ENCODE measurements at regions not wholly inside any gene's neighbourhood (a gene's known extent, or its start where the extent isn't known, plus 50 kb on each side); places are given as distances from the start of the nearest gene placed in this dataset.
"Not testable (repeated sequence)": the region's sequence is repeated elsewhere in the genome, so short reads cannot be mapped to it uniquely, and the experiment has no call there.

DNA sequence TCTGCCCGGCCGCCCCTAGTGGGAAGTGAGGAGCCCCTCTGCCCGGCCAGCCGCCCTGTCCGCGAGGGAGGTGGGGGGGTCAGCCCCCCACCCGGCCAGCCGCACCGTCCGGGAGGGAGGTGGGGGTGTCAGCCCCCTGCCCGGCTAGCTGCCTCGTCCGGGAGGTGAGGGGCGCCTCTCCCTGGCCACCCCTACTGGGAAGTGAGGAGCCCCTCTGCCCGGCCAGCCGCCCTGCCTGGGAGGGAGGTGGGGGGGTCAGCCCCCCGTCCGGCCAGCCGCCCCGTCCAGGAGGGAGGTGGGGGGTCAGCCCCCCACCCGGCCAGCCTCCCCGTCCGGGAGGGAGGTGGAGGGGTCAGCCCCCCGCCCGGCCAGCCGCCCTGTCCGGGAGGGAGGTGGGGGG, 851.9 kb upstream of the DEFB115 start:
- H3K4me3 ChIP-seq; H3K27ac ChIP-seq; intact Hi-C loops (cut with DNase I; ENCODE audit: low total_unique reads); DNase-seq; H3K4me1 ChIP-seq; H3K27me3 ChIP-seq (replicated peaks in 1 of 7): not testable (repeated sequence)
- WGBS, 5 donors: 80 to 97% (median 91%) methylated on average over 2 to 27 of the region's 27 CpGs; no CpG with 5 or more reads in 1 of the 5 donors
- Histone ChIP-seq H3K9me3 (peaks cover 0 to 89% (median 60%) of the 10 kb centered on the region in 8 donors), H3K36me3 (peaks cover 0 to 53% (median 13%) of the 10 kb centered on the region in 6 donors)

DNA sequence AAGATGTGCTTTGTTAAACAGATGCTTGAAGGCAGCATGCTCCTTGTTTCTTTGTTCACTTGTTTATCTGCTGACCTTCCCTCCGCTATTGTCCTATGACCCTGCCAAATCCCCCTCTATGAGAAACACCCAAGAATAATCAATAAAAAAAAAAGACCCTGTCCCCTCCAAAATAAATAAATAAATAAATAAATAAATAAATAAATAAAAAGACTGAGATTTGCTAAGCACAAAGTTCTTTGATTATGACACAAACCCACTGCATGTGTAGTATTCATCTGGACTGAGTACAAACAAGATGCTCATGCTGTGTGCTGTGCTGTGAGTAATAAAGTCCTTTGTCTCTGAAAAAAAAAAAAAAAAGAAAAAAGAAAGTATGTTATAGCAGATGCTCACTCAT, 851.1 kb upstream of the DEFB115 start:
- H3K4me3 ChIP-seq; intact Hi-C loops (cut with DNase I; ENCODE audit: low total_unique reads); H3K27ac ChIP-seq; H3K4me1 ChIP-seq; DNase-seq; H3K27me3 ChIP-seq (replicated peaks in 1 of 7): not testable (repeated sequence)
- peaks cover 0 to 91% (median 63%) of the 10 kb centered on the region in 8 donors for H3K9me3 ChIP-seq
- WGBS, 5 donors: 0% methylated on average over 1 of the region's 1 CpG
- H3K36me3 ChIP-seq: peaks cover 0 to 46% (median 11%) of the 10 kb centered on the region in 6 donors

DNA sequence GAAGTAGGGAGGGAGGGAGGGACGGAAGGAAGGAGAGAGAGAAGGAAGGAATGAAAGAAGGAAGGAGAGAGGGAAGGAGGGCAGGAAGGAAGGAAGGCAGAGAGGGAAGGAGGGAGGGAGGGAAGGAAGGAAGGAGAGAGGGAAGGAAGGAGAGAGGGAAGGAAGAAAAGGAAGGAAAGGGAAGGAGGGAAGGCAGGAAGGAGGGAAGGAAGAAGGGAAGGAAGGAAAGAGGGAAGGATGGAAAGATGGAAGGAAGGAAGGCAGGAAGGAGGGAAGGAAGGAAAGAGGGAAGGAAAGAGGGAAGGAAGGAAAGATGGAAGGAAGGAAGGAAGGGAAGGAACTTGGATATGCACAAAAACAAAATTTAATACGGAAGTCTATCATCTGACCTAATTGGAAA, 844.5 kb upstream of the DEFB115 start:
- Histone ChIP-seq H3K4me3 (no peak overlapping the region), H3K27ac (no peak overlapping the region), H3K4me1 (no peaks in the 10 kb centered on the region), H3K9me3 (peaks cover 0 to 78% (median 54%) of the 10 kb centered on the region in 8 donors), H3K36me3 (peaks cover 0 to 7% (median 0%) of the 10 kb centered on the region in 6 donors), H3K27me3 (replicated peaks in 1 of 7) (no peaks in the 10 kb centered on the region)
- intact Hi-C loops (cut with DNase I; ENCODE audit: low total_unique reads): no loop called here
- TF ChIP-seq POLR2AphosphoS5 (IDR thresholded peaks at IDR 0.05) (no peak), POLR2A (IDR thresholded peaks at IDR 0.05) (no peak)
- TF ChIP-seq, protein P1, sequence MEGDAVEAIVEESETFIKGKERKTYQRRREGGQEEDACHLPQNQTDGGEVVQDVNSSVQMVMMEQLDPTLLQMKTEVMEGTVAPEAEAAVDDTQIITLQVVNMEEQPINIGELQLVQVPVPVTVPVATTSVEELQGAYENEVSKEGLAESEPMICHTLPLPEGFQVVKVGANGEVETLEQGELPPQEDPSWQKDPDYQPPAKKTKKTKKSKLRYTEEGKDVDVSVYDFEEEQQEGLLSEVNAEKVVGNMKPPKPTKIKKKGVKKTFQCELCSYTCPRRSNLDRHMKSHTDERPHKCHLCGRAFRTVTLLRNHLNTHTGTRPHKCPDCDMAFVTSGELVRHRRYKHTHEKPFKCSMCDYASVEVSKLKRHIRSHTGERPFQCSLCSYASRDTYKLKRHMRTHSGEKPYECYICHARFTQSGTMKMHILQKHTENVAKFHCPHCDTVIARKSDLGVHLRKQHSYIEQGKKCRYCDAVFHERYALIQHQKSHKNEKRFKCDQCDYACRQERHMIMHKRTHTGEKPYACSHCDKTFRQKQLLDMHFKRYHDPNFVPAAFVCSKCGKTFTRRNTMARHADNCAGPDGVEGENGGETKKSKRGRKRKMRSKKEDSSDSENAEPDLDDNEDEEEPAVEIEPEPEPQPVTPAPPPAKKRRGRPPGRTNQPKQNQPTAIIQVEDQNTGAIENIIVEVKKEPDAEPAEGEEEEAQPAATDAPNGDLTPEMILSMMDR (IDR thresholded peaks at IDR 0.05 in 8 of 11, conservative IDR thresholded peaks at IDR 0.05 in 3 of 11): no peak
- no peak for DNase-seq
- 45 to 92% (median 68%) methylated on average over 2 of the region's 2 CpGs for WGBS, 5 donors

DNA sequence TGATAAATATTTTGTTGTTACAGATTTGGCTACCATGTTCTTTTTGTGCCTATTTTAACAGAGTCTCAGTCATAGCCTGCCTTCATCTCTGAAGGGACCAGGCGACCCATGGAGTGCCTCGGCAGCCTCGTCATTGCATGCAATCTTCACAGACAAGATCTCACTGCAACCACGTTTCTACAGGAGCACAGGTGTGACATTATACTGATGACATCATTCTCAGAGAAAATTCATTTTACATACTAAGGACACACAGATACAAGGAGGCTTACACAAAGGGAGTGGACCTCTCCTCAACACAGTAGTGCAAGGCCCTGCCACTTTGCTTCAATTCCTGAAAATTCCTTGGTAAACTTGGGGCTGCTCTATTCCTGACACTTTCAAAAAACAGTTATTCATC, 840.1 kb upstream of the DEFB115 start:
- H3K27me3 ChIP-seq (replicated peaks in 1 of 7); H3K27ac ChIP-seq; H3K4me3 ChIP-seq; intact Hi-C loops (cut with DNase I; ENCODE audit: low total_unique reads); DNase-seq; H3K4me1 ChIP-seq: not testable (repeated sequence)
- Histone ChIP-seq H3K36me3 (peaks cover 0 to 19% (median 0%) of the 10 kb centered on the region in 6 donors), H3K9me3 (peaks cover 0 to 51% (median 23%) of the 10 kb centered on the region in 8 donors)
- WGBS, 5 donors: 61 to 87% (median 80%) methylated on average over 4 of the region's 4 CpGs

DNA sequence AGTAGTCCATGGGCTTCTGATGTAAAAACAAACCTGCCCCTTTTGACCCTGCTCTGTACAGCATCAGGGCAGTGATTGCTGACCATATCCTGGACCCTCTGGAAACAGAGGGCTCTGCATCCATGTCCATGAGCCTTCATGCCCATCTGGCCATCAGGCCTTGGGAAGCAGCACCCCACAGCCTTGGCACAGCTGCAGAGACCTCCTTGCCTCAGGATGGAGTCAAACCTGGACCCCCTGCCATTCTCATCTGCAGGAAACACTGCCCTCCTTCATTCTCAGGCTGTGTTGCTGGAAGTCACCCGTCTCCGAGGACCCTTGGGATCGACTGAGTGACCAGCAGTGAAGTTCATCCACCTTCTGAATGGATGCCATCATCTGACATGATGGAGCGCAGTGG, 839.1 kb upstream of the DEFB115 start:
- H3K36me3 ChIP-seq: peaks cover 0 to 19% (median 0%) of the 10 kb centered on the region in 6 donors
- H3K27ac ChIP-seq; intact Hi-C loops (cut with DNase I; ENCODE audit: low total_unique reads); H3K4me3 ChIP-seq; H3K27me3 ChIP-seq (replicated peaks in 1 of 7); DNase-seq; H3K4me1 ChIP-seq: not testable (repeated sequence)
- H3K9me3 ChIP-seq: peaks cover 0 to 43% (median 15%) of the 10 kb centered on the region in 8 donors
- WGBS, 5 donors: 70 to 94% (median 91%) methylated on average over 4 of the region's 4 CpGs

DNA sequence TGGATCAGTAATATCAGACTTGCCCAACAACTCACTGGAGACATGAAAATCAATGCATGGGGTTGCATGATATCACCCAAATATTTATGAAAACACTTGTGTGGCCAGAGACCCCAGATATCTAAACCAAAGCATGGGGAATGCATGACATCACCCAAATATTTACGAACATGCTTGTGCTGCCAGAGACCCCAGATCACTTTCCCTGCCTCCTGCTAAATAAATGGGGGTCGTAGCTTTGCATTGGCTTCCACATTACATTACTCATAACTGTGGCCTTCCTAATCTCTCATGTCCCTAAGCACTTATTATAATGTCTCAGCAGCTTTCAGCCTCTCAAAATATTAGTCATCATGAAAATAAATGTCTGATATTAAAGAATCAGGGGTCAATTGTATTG, 838.0 kb upstream of the DEFB115 start:
- Histone ChIP-seq H3K27me3 (replicated peaks in 1 of 7) (no peaks in the 10 kb centered on the region), H3K4me3 (no peak overlapping the region), H3K4me1 (no peaks in the 10 kb centered on the region), H3K9me3 (peaks cover 0 to 32% (median 6%) of the 10 kb centered on the region in 8 donors), H3K36me3 (peaks cover 0 to 19% (median 0%) of the 10 kb centered on the region in 6 donors), H3K27ac (no peak overlapping the region)
- WGBS, 5 donors: 74 to 89% (median 82%) methylated on average over 2 of the region's 2 CpGs
- DNase-seq: no peak
- no peak for TF ChIP-seq POLR2A (IDR thresholded peaks at IDR 0.05)
- TF ChIP-seq, protein P1 (IDR thresholded peaks at IDR 0.05 in 8 of 11, conservative IDR thresholded peaks at IDR 0.05 in 3 of 11): no peak
- intact Hi-C loops (cut with DNase I; ENCODE audit: low total_unique reads): no loop called here

DNA sequence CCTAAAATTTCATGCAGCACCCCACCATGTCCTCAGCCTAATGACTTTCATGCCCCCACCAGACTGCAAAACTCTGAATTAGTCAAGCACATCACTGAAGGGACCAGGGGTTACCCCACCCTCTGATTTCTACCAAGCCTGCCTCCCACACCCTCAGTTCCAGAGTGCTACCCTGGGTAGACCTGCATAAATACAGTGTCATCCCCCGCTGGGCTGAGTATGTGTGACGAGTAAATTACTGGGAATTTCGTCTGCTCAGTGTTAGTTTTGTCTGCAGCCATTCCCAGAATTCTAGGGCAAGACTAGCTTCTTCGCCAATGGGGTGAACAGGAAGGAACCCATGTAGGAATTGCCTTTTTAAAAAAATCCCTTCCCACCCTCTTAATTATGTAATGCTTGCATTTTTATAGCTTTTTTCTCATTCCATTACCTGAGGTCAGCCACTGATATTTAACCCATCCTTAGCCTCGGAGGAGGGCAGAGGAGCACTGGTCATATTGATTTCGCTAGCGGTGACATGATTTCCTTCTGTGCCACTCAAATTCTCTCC, 837.5 kb upstream of the DEFB115 start:
- Histone ChIP-seq H3K36me3 (peaks cover 0 to 19% (median 0%) of the 10 kb centered on the region in 6 donors), H3K9me3 (peaks cover 0 to 30% (median 6%) of the 10 kb centered on the region in 8 donors)
- H3K4me3 ChIP-seq; H3K4me1 ChIP-seq; DNase-seq; intact Hi-C loops (cut with DNase I; ENCODE audit: low total_unique reads); H3K27me3 ChIP-seq (replicated peaks in 1 of 7); H3K27ac ChIP-seq: not testable (repeated sequence)
- WGBS, 5 donors: 61 to 80% (median 72%) methylated on average over 7 of the region's 7 CpGs

Data from spleen (tissue), 11 donors.